Neural progenitor cell (in vitro differentiated cells): ENCODE measurements at regions not wholly inside any gene's neighbourhood (a gene's known extent, or its start where the extent isn't known, plus 50 kb on each side); places are given as distances from the start of the nearest gene placed in this dataset.

Experiments used
- EZH2 ChIP-seq: fragments of 200-600 bp; sonication (generic); IDR thresholded peaks from 2 replicates; pipeline ENCODE4 v1.6.1; 2017; ENCODE audit warnings: antibody characterized with exemption, mild to moderate bottlenecking, moderate library complexity
- TF ChIP-seq, protein P1 (sequence below): fragments of 200-600 bp; sonication (generic); IDR thresholded peaks from 2 replicates; pipeline ENCODE4 v1.5.1; 2017; ENCODE audit warnings: antibody characterized with exemption, mild to moderate bottlenecking

DNA sequence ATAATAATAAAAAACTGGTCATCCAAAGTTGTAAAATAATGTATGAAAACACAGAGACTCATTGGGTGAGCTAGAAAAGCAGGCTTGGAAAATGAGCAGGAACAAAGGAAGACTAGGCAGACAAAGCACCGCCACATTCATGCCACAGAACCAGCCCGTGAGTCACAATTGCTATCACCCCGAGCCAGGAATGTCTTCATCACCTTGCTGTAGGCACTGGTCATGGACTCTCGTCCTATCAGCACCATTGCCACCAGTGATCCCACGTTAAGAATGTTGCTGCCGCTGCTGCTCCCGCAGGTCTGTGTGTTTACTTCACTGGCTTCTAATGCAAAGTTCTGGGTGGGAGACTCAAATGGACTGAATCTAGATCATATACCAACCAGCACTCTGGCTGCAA, 417.9 kb downstream of the PID1 start:
- TF ChIP-seq, protein P1, sequence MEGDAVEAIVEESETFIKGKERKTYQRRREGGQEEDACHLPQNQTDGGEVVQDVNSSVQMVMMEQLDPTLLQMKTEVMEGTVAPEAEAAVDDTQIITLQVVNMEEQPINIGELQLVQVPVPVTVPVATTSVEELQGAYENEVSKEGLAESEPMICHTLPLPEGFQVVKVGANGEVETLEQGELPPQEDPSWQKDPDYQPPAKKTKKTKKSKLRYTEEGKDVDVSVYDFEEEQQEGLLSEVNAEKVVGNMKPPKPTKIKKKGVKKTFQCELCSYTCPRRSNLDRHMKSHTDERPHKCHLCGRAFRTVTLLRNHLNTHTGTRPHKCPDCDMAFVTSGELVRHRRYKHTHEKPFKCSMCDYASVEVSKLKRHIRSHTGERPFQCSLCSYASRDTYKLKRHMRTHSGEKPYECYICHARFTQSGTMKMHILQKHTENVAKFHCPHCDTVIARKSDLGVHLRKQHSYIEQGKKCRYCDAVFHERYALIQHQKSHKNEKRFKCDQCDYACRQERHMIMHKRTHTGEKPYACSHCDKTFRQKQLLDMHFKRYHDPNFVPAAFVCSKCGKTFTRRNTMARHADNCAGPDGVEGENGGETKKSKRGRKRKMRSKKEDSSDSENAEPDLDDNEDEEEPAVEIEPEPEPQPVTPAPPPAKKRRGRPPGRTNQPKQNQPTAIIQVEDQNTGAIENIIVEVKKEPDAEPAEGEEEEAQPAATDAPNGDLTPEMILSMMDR: no peak
- no peak for TF ChIP-seq EZH2
